Panc1 (cell line): ENCODE measurements at regions not wholly inside any gene's neighbourhood (a gene's known extent, or its start where the extent isn't known, plus 50 kb on each side); places are given as distances from the start of the nearest gene placed in this dataset.

ENCODE experiments used
- POLR2AphosphoS5 ChIP-seq: IDR thresholded peaks from 2 replicates; pipeline ENCODE4 v1.6.1; 2012; ENCODE audit warnings: mild to moderate bottlenecking, low read depth, low read length, moderate library complexity
- TCF7L2 ChIP-seq: IDR thresholded peaks from 2 replicates; pipeline ENCODE4 v1.6.1; 2011; ENCODE audit warnings: mild to moderate bottlenecking, low read depth, low read length, inconsistent platforms
- TF ChIP-seq, protein P1 (sequence below): fragments of 450-650 bp; IDR thresholded peaks from 2 replicates; pipeline ENCODE4 v1.5.1; 2017; ENCODE audit warnings: mild to moderate bottlenecking

DNA sequence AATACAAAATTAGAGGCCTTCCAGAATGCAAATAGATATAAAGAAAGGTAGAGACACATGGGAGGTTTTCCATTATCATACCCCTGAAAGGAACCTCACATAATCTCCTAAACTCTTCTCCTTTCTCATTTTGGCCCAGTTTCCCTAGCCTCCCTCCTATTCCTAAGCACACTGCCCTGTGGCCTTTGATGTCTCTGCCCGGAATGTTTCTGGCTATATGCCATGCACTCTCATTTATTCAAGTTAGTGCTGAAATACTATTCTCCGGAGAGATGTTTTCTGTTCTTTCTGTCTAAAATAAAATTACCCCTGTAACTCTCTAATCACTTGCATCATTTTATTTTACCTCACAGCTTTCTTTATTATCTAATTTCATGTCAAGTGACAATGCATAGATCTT is 1287.7 kb downstream of the SLITRK5 start:
- TF ChIP-seq, protein P1, sequence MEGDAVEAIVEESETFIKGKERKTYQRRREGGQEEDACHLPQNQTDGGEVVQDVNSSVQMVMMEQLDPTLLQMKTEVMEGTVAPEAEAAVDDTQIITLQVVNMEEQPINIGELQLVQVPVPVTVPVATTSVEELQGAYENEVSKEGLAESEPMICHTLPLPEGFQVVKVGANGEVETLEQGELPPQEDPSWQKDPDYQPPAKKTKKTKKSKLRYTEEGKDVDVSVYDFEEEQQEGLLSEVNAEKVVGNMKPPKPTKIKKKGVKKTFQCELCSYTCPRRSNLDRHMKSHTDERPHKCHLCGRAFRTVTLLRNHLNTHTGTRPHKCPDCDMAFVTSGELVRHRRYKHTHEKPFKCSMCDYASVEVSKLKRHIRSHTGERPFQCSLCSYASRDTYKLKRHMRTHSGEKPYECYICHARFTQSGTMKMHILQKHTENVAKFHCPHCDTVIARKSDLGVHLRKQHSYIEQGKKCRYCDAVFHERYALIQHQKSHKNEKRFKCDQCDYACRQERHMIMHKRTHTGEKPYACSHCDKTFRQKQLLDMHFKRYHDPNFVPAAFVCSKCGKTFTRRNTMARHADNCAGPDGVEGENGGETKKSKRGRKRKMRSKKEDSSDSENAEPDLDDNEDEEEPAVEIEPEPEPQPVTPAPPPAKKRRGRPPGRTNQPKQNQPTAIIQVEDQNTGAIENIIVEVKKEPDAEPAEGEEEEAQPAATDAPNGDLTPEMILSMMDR: no peak
- TF ChIP-seq POLR2AphosphoS5 (no peak), TCF7L2 (no peak)
